HepG2 (cell line): ENCODE measurements at regions not wholly inside any gene's neighbourhood (a gene's known extent, or its start where the extent isn't known, plus 50 kb on each side); places are given as distances from the start of the nearest gene placed in this dataset.

ENCODE experiments used
- ATAC-seq: fragments of 200-7000 bp; cut with Tn5 transposase; 3 replicates; pipeline ENCODE4 v1.9.1; 2020; ENCODE audit warnings: mild to moderate bottlenecking, moderate library complexity
- BruUV-seq: library from RNA; stranded (reverse); fragments of 400-500 nt; replicated peaks from 2 replicates; lab custom pipeline; 2021; lab: Mats Ljungman, UMichigan
- CTCF ChIA-PET: fragments of 300-600 bp; formaldehyde crosslinking; extraction: SDS; loops from one replicate; lab custom pipeline; 2021; ENCODE audit warnings: low total read pairs, inconsistent platforms, low intra/inter-chr PET ratio; lab: Yijun Ruan, JAX
- POLR2A ChIA-PET: fragments of 350-600 bp; sonication (Branson Sonifier 250); formaldehyde crosslinking; loops from one replicate; lab custom pipeline; 2020; ENCODE audit warnings: antibody characterized with exemption, inconsistent platforms; lab: Yijun Ruan, JAX
- DNase-seq: peaks from one replicate; pipeline ENCODE4 v3.0.0-alpha.2; 2015; ENCODE audit warnings: low spot score
- FAIRE-seq: peaks from 3 replicates; lab custom pipeline; 2011; peaks lifted over from hg19 to GRCh38; lab: Jason Lieb, UNC
- H2AFZ ChIP-seq: one replicate; pipeline ENCODE4 v1.6.1; 2011; ENCODE audit warnings: low read length, inconsistent platforms
- H3K27ac ChIP-seq: fragments of 300-600 bp; 3 replicates; pipeline ENCODE4 v1.8.0; 2011; ENCODE audit warnings: mixed run types, mild to moderate bottlenecking, mixed read lengths, low read length, inconsistent platforms; ENCODE audit not compliant: insufficient read depth; ENCODE audit errors: extremely low read length
- H3K27me3 ChIP-seq, 2 experiments: fragments of 200-600 bp in 1 of 2; 2 replicates in 1 of 2; 3 replicates in 1 of 2; pipeline versions ENCODE4 v1.6.0 to v1.8.0; 2011; ENCODE audit warnings: low read length in 2 of 2, mild to moderate bottlenecking in 2 of 2, moderate library complexity in 2 of 2, inconsistent platforms in 1 of 2; ENCODE audit not compliant: insufficient read depth in 2 of 2, control insufficient read depth in 1 of 2
- H3K36me3 ChIP-seq, 2 experiments: fragments of 200-600 bp in 1 of 2; replicated peaks in 1 of 2; 2 replicates in 1 of 2; 3 replicates in 1 of 2; pipeline versions ENCODE4 v1.5.1 to v1.8.0; 2011; ENCODE audit warnings: low read length in 2 of 2, inconsistent platforms in 1 of 2; ENCODE audit not compliant: insufficient read depth in 2 of 2, control insufficient read depth in 1 of 2
- H3K4me1 ChIP-seq: 2 replicates; pipeline ENCODE4 v1.5.1; 2012; ENCODE audit warnings: low read length, inconsistent platforms; ENCODE audit not compliant: insufficient read depth
- H3K4me2 ChIP-seq: 2 replicates; pipeline ENCODE4 v1.6.0; 2011; ENCODE audit warnings: low read depth, low read length, inconsistent platforms
- H3K4me3 ChIP-seq, 3 experiments: fragments of 200-600 bp in 1 of 3; sonication (generic), shearing (Covaris generic) in 1 of 3; replicated peaks in 1 of 3; 2 replicates each; pipeline ENCODE4 v1.5.1; 2011 to 2016; ENCODE audit warnings: low read length in 3 of 3, inconsistent platforms in 2 of 3, low read depth in 2 of 3, mild to moderate bottlenecking in 2 of 3, control low read depth in 1 of 3, mixed read lengths in 1 of 3; ENCODE audit not compliant: insufficient read depth in 1 of 3
- H3K79me2 ChIP-seq: one replicate; pipeline ENCODE4 v1.6.1; 2011; ENCODE audit warnings: low read length, inconsistent platforms; ENCODE audit not compliant: insufficient read depth
- H3K9ac ChIP-seq: 2 replicates; pipeline ENCODE4 v1.6.0; 2011; ENCODE audit warnings: mild to moderate bottlenecking, low read depth, low read length, inconsistent platforms; ENCODE audit not compliant: insufficient read depth
- H3K9me3 ChIP-seq: 2 replicates; pipeline ENCODE4 v1.5.1; 2012; ENCODE audit warnings: mild to moderate bottlenecking, low read length
- H4K20me1 ChIP-seq: 2 replicates; pipeline ENCODE4 v1.6.0; 2011; ENCODE audit warnings: inconsistent platforms, mild to moderate bottlenecking, low read length, moderate library complexity; ENCODE audit not compliant: insufficient read depth
- MXD4 ChIP-seq: IDR thresholded peaks from 2 replicates; pipeline ENCODE4 v1.6.1; 2016; ENCODE audit warnings: mild to moderate bottlenecking, missing biosample characterization, missing genetic modification reagents
- NR1H2 ChIP-seq: sonication (generic); formaldehyde crosslinking; IDR thresholded peaks from 2 replicates; pipeline ENCODE4 v1.8.1; 2022; ENCODE audit warnings: low read depth, missing genetic modification reagents, borderline replicate concordance
- POGZ ChIP-seq: sonication (generic); formaldehyde crosslinking; IDR thresholded peaks from 2 replicates; pipeline ENCODE4 v1.4.0; 2020; ENCODE audit warnings: mild to moderate bottlenecking, missing genetic modification reagents
- RXRB ChIP-seq: IDR thresholded peaks from 2 replicates; pipeline ENCODE4 v1.6.1; 2016; ENCODE audit warnings: borderline replicate concordance, missing genetic modification reagents, missing compliant biosample characterization
- SKI ChIP-seq: fragments of 450-650 bp; IDR thresholded peaks from one replicate; pipeline ENCODE4 v1.6.1; 2018; ENCODE audit warnings: mild to moderate bottlenecking; ENCODE audit not compliant: partially characterized antibody
- TBL1XR1 ChIP-seq: fragments of 150-350 bp; IDR thresholded peaks from 2 replicates; pipeline ENCODE4 v1.6.1; 2014; ENCODE audit warnings: borderline replicate concordance, low read length; ENCODE audit not compliant: partially characterized antibody
- ZMYM3 ChIP-seq: sonication (generic); formaldehyde crosslinking; IDR thresholded peaks from 2 replicates; pipeline ENCODE4 v1.5.1; 2020; ENCODE audit warnings: mild to moderate bottlenecking, missing genetic modification reagents
- ZNF101 ChIP-seq: sonication (generic); formaldehyde crosslinking; IDR thresholded peaks from 2 replicates; pipeline ENCODE4 v1.4.0; 2020; ENCODE audit warnings: mild to moderate bottlenecking, low read depth, missing genetic modification reagents, borderline replicate concordance
- ZNF138 ChIP-seq: sonication (generic); formaldehyde crosslinking; IDR thresholded peaks from 2 replicates; pipeline ENCODE4 v1.5.0; 2020; ENCODE audit warnings: mild to moderate bottlenecking, low read depth, missing genetic modification reagents
- WGBS: methylation state at CpG from one replicate; pipeline ENCODE4 v1.1.6; 2017; ENCODE audit warnings: low lambda C conversion rate; 5-methylcytosine and 5-hydroxymethylcytosine counted together
- in situ Hi-C: cut with HindIII; loops from 2 replicates; pipeline ENCODE4 v1.10.0; 2017; ENCODE audit warnings: low pct_unique_long_range_greater_than_20kb; ENCODE audit not compliant: extremely low pct_ligation_motif_present
- intact Hi-C: fragments of 100-400 bp; cut with micrococcal nuclease; formaldehyde crosslinking; loops from one replicate; pipeline ENCODE4 v1.10.0; 2022; ENCODE audit not compliant: unreplicated experiment
- TF ChIP-seq, protein P1 (sequence below): sonication (generic); formaldehyde crosslinking; IDR thresholded peaks from 2 replicates; pipeline ENCODE4 v1.5.1; 2020; ENCODE audit warnings: mild to moderate bottlenecking, missing genetic modification reagents, moderate library complexity
- TF ChIP-seq, protein P2 (sequence below): IDR thresholded peaks from 2 replicates; pipeline ENCODE4 v1.4.0; 2020; ENCODE audit warnings: mild to moderate bottlenecking, missing genetic modification reagents

DNA sequence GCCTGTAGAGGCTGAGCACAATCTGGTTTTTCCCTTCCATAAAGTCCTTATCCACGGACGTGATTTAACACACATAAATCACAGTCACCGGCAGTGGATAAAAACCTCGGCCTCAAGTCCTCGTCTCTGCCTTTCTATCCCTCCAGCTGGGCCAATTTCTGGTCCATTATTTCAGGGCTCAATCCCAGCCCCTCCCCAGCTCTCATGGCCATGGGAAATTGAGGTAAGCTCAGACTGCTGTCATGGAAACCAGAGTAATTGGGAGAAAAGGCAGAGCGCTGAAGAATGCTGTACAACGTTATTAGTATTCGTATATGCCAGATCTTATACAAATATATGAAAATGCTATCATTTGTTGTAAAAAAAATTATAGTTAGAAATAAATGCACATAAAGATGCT lies 86.2 kb upstream of the USP29 start:
- BruUV-seq = no TSS peak
- Histone ChIP-seq H3K4me3 (no peak overlapping the region), H2AFZ (no peak overlapping the region), H3K27ac (no peak overlapping the region), H3K27me3 (no peaks in the 10 kb centered on the region), H3K4me2 (no peak overlapping the region)
- WGBS = 72% methylated on average over 8 of the region's 8 CpGs
- no peak for TF ChIP-seq ZNF138
- TF ChIP-seq MXD4 (CRISPR knock-in tag) = no peak
- TF ChIP-seq, all 625 proteins: peak for 0
- no peak for ATAC-seq
- Histone ChIP-seq H3K36me3 (no peaks in the 10 kb centered on the region), H3K79me2 (no peaks in the 10 kb centered on the region), H3K4me1 (peaks cover 35% of the 10 kb centered on the region), H3K9ac (no peak overlapping the region), H4K20me1 (no peaks in the 10 kb centered on the region), H3K9me3 (no peaks in the 10 kb centered on the region)
- intact Hi-C loops (no loop called here), in situ Hi-C loops (no loop called here)
- ChIA-PET POLR2A (no interaction called here), CTCF (no interaction called here)
- FAIRE-seq = no peak
- DNase-seq = no peak

DNA sequence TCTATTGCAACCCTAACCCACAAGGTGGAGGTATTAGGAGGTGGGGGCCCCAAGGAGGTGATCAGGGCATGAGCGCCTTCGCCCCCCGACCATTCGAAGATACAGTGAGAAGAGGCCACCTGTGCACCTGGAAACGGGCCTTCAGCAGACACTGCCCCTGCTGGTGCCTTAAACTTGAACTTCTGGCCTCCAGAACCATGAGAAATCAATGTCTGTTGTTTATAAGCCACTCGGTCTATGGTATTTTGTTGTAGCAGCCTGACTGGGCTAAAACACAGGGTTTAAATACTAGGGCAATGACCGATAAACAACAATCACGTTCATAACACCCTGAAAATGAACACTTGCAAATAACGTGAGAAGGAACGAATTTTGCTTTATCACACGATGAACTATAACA lies 85.2 kb upstream of the USP29 start:
- H3K4me3 ChIP-seq = no peak overlapping the region; a peak in 1 of 6 replicates
- 35% methylated on average over 11 of the region's 11 CpGs for WGBS
- no peak overlapping the region for H3K9ac ChIP-seq
- H3K4me2 ChIP-seq = peak overlapping the region; percentile 5; the same call in 1 of the 2 replicates
- POLR2A ChIA-PET = no interaction called here
- intact Hi-C loops = loop anchor here (1.0 kb wide), 1 partner anchor 38 kb away; no protein-coding TSS in a partner anchor
- peak; percentile 66 for ATAC-seq
- no peaks in the 10 kb centered on the region for H4K20me1 ChIP-seq
- H3K79me2 ChIP-seq = no peaks in the 10 kb centered on the region
- CTCF ChIA-PET = no interaction called here
- in situ Hi-C loops = no loop called here
- peaks cover 29% of the 10 kb centered on the region for H3K4me1 ChIP-seq
- no peaks in the 10 kb centered on the region for H3K9me3 ChIP-seq
- H3K27me3 ChIP-seq = no peaks in the 10 kb centered on the region
- BruUV-seq = no TSS peak
- H3K36me3 ChIP-seq = no peaks in the 10 kb centered on the region
- no peak overlapping the region for H2AFZ ChIP-seq
- no peak for FAIRE-seq
- DNase-seq = peak; percentile 11
- no peak overlapping the region for H3K27ac ChIP-seq
- TF ChIP-seq TBL1XR1 = peak; percentile 44
- no peak for TF ChIP-seq ZNF101 (CRISPR knock-in tag)
- peak; percentile 91 for TF ChIP-seq SKI
- TF ChIP-seq, protein P1, sequence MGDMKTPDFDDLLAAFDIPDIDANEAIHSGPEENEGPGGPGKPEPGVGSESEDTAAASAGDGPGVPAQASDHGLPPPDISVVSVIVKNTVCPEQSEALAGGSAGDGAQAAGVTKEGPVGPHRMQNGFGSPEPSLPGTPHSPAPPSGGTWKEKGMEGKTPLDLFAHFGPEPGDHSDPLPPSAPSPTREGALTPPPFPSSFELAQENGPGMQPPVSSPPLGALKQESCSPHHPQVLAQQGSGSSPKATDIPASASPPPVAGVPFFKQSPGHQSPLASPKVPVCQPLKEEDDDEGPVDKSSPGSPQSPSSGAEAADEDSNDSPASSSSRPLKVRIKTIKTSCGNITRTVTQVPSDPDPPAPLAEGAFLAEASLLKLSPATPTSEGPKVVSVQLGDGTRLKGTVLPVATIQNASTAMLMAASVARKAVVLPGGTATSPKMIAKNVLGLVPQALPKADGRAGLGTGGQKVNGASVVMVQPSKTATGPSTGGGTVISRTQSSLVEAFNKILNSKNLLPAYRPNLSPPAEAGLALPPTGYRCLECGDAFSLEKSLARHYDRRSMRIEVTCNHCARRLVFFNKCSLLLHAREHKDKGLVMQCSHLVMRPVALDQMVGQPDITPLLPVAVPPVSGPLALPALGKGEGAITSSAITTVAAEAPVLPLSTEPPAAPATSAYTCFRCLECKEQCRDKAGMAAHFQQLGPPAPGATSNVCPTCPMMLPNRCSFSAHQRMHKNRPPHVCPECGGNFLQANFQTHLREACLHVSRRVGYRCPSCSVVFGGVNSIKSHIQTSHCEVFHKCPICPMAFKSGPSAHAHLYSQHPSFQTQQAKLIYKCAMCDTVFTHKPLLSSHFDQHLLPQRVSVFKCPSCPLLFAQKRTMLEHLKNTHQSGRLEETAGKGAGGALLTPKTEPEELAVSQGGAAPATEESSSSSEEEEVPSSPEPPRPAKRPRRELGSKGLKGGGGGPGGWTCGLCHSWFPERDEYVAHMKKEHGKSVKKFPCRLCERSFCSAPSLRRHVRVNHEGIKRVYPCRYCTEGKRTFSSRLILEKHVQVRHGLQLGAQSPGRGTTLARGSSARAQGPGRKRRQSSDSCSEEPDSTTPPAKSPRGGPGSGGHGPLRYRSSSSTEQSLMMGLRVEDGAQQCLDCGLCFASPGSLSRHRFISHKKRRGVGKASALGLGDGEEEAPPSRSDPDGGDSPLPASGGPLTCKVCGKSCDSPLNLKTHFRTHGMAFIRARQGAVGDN = peak; percentile 33; the same call in 1 of the 2 replicates
- peak; percentile 25; the same call in 1 of the 2 replicates for TF ChIP-seq POGZ
- no peak for TF ChIP-seq NR1H2 (CRISPR knock-in tag)
- TF ChIP-seq ZMYM3 (CRISPR knock-in tag) = peak; percentile 16; the same call in 1 of the 2 replicates
- TF ChIP-seq, protein P2, sequence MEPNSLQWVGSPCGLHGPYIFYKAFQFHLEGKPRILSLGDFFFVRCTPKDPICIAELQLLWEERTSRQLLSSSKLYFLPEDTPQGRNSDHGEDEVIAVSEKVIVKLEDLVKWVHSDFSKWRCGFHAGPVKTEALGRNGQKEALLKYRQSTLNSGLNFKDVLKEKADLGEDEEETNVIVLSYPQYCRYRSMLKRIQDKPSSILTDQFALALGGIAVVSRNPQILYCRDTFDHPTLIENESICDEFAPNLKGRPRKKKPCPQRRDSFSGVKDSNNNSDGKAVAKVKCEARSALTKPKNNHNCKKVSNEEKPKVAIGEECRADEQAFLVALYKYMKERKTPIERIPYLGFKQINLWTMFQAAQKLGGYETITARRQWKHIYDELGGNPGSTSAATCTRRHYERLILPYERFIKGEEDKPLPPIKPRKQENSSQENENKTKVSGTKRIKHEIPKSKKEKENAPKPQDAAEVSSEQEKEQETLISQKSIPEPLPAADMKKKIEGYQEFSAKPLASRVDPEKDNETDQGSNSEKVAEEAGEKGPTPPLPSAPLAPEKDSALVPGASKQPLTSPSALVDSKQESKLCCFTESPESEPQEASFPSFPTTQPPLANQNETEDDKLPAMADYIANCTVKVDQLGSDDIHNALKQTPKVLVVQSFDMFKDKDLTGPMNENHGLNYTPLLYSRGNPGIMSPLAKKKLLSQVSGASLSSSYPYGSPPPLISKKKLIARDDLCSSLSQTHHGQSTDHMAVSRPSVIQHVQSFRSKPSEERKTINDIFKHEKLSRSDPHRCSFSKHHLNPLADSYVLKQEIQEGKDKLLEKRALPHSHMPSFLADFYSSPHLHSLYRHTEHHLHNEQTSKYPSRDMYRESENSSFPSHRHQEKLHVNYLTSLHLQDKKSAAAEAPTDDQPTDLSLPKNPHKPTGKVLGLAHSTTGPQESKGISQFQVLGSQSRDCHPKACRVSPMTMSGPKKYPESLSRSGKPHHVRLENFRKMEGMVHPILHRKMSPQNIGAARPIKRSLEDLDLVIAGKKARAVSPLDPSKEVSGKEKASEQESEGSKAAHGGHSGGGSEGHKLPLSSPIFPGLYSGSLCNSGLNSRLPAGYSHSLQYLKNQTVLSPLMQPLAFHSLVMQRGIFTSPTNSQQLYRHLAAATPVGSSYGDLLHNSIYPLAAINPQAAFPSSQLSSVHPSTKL (CRISPR knock-in tag) = peak; percentile 25; the same call in 1 of the 2 replicates
- TF ChIP-seq RXRB (CRISPR knock-in tag) = peak; percentile 26; the same call in 1 of the 2 replicates
